MM.1S (cell line): ENCODE measurements at regions not wholly inside any gene's neighbourhood (a gene's known extent, or its start where the extent isn't known, plus 50 kb on each side); places are given as distances from the start of the nearest gene placed in this dataset.
"Not testable (repeated sequence)": the region's sequence is repeated elsewhere in the genome, so short reads cannot be mapped to it uniquely, and the experiment has no call there.

Source experiments
- DNase-seq: peaks from one replicate; pipeline ENCODE4 v3.0.0-alpha.2; 2015
- H2AFZ ChIP-seq: fragments of 300-600 bp; sonication (generic); 2 replicates; pipeline ENCODE4 v1.6.0; 2016; ENCODE audit warnings: antibody characterized with exemption, low read length
- H3F3A ChIP-seq: fragments of 300-600 bp; sonication (generic); 2 replicates; pipeline ENCODE4 v1.6.1; 2016; ENCODE audit warnings: mild to moderate bottlenecking, antibody characterized with exemption, low read length, moderate library complexity, mixed read lengths; ENCODE audit not compliant: insufficient read depth
- H3K27ac ChIP-seq: fragments of 300-600 bp; sonication (generic); 2 replicates; pipeline ENCODE4 v1.5.1; 2016; ENCODE audit warnings: mild to moderate bottlenecking, low read length
- H3K27me3 ChIP-seq: fragments of 300-600 bp; sonication (generic); replicated peaks from 2 replicates; pipeline ENCODE4 v1.6.0; 2016; ENCODE audit warnings: low read length; ENCODE audit not compliant: insufficient read depth
- H3K36me3 ChIP-seq: fragments of 300-600 bp; sonication (generic); replicated peaks from 2 replicates; pipeline ENCODE4 v1.6.1; 2016; ENCODE audit warnings: mild to moderate bottlenecking, low read length, mixed read lengths; ENCODE audit not compliant: insufficient read depth
- H3K4me1 ChIP-seq: fragments of 300-600 bp; sonication (generic); 2 replicates; pipeline ENCODE4 v1.6.1; 2016; ENCODE audit warnings: low read length, mixed read lengths
- H3K4me2 ChIP-seq: fragments of 300-600 bp; sonication (generic); 2 replicates; pipeline ENCODE4 v1.6.0; 2016; ENCODE audit warnings: low read depth, low read length
- H3K4me3 ChIP-seq: fragments of 300-600 bp; sonication (generic); 2 replicates; pipeline ENCODE4 v1.5.1; 2016; ENCODE audit warnings: low read length, mixed read lengths
- H3K79me2 ChIP-seq: fragments of 300-600 bp; sonication (generic); 2 replicates; pipeline ENCODE4 v1.6.1; 2016; ENCODE audit warnings: mixed run types, low read length, mixed read lengths
- H3K9ac ChIP-seq: fragments of 300-600 bp; sonication (generic); 2 replicates; pipeline ENCODE4 v1.6.1; 2016; ENCODE audit warnings: low read length, mixed read lengths
- H3K9me2 ChIP-seq: fragments of 300-600 bp; sonication (generic); replicated peaks from 2 replicates; pipeline ENCODE4 v1.6.1; 2016; ENCODE audit warnings: mild to moderate bottlenecking, low read length, mixed read lengths; ENCODE audit not compliant: insufficient read depth
- H3K9me3 ChIP-seq: fragments of 300-600 bp; sonication (generic); replicated peaks from 2 replicates; pipeline ENCODE4 v1.6.1; 2016; ENCODE audit warnings: mild to moderate bottlenecking, low read length, mixed read lengths; ENCODE audit not compliant: insufficient read depth
- H4K20me1 ChIP-seq: fragments of 300-600 bp; sonication (generic); 2 replicates; pipeline ENCODE4 v1.6.1; 2016; ENCODE audit warnings: mild to moderate bottlenecking, low read length, moderate library complexity, mixed read lengths; ENCODE audit not compliant: insufficient read depth
- CTCF ChIP-seq: fragments of 300-600 bp; sonication (generic); IDR thresholded peaks from 2 replicates; pipeline ENCODE4 v1.5.1; 2016; ENCODE audit warnings: antibody characterized with exemption, low read length, mixed read lengths
- EZH2 ChIP-seq: fragments of 300-600 bp; sonication (generic); optimal IDR thresholded peaks from 2 replicates; pipeline ENCODE3; 2017; ENCODE audit warnings: low read depth, mild to moderate bottlenecking, antibody characterized with exemption, low read length, mixed read lengths
- EZH2phosphoT487 ChIP-seq: fragments of 300-600 bp; sonication (generic); IDR thresholded peaks from 2 replicates; pipeline ENCODE4 v1.6.1; 2018; ENCODE audit warnings: antibody characterized with exemption, low read length

- no peaks in the 10 kb centered on the region for H3K9me2 ChIP-seq
- H3K79me2 ChIP-seq = no peaks in the 10 kb centered on the region
- H3K4me1 ChIP-seq = no peaks in the 10 kb centered on the region
- no peak overlapping the region for H3K9ac ChIP-seq
- no peak overlapping the region for H3K4me3 ChIP-seq
- no peaks in the 10 kb centered on the region for H3K27me3 ChIP-seq
- no peak overlapping the region for H2AFZ ChIP-seq
- H3K9me3 ChIP-seq = no peaks in the 10 kb centered on the region
- no peaks in the 10 kb centered on the region for H4K20me1 ChIP-seq
- H3F3A ChIP-seq = no peaks in the 10 kb centered on the region
- TF ChIP-seq CTCF (no peak), EZH2 (no peak), EZH2phosphoT487 (no peak)
- no peaks in the 10 kb centered on the region for H3K36me3 ChIP-seq
- no peak for DNase-seq
- no peak overlapping the region for H3K27ac ChIP-seq
- no peak overlapping the region for H3K4me2 ChIP-seq
Measured at GRCh38 chr3:22401499-22401898, 650.5 kb upstream of the ZNF385D start.

- Histone ChIP-seq H3K4me1 (no peaks in the 10 kb centered on the region), H4K20me1 (no peaks in the 10 kb centered on the region), H3F3A (no peaks in the 10 kb centered on the region), H2AFZ (no peak overlapping the region), H3K79me2 (no peaks in the 10 kb centered on the region), H3K36me3 (no peaks in the 10 kb centered on the region), H3K9me2 (no peaks in the 10 kb centered on the region), H3K4me3 (no peak overlapping the region), H3K9me3 (no peaks in the 10 kb centered on the region), H3K4me2 (no peak overlapping the region), H3K9ac (no peak overlapping the region), H3K27ac (no peak overlapping the region), H3K27me3 (no peaks in the 10 kb centered on the region)
- no peak for DNase-seq
- TF ChIP-seq EZH2 = no peak
- no peak for TF ChIP-seq CTCF
Measured at GRCh38 chr3:22414239-22414638, 663.2 kb upstream of the ZNF385D start.

- H3K9ac ChIP-seq, H3K4me2 ChIP-seq, H3K9me2 ChIP-seq, H3K36me3 ChIP-seq, H3K27ac ChIP-seq, H3K9me3 ChIP-seq, H3K27me3 ChIP-seq, H3K4me1 ChIP-seq, H4K20me1 ChIP-seq, H3F3A ChIP-seq, H3K4me3 ChIP-seq, H2AFZ ChIP-seq, H3K79me2 ChIP-seq, DNase-seq: not testable (repeated sequence)
Measured at GRCh38 chr3:22416838-22417446, 665.9 kb upstream of the ZNF385D start.

GRCh38 chr3:22419261-22419660, 668.3 kb upstream of the ZNF385D start:
- Histone ChIP-seq H4K20me1 (no peaks in the 10 kb centered on the region), H3K9me2 (no peaks in the 10 kb centered on the region), H2AFZ (no peak overlapping the region), H3K4me1 (no peaks in the 10 kb centered on the region), H3K4me2 (no peak overlapping the region), H3K9ac (no peak overlapping the region), H3K27me3 (no peaks in the 10 kb centered on the region), H3K79me2 (no peaks in the 10 kb centered on the region), H3K27ac (no peak overlapping the region), H3K4me3 (no peak overlapping the region), H3F3A (no peaks in the 10 kb centered on the region), H3K36me3 (no peaks in the 10 kb centered on the region), H3K9me3 (no peaks in the 10 kb centered on the region)
- no peak for DNase-seq
- TF ChIP-seq EZH2phosphoT487 = no peak
- TF ChIP-seq EZH2 = no peak
- no peak for TF ChIP-seq CTCF
